HCEC 1CT (cell line): ENCODE measurements at regions not wholly inside any gene's neighbourhood (a gene's known extent, or its start where the extent isn't known, plus 50 kb on each side); places are given as distances from the start of the nearest gene placed in this dataset.
"Not testable (repeated sequence)": the region's sequence is repeated elsewhere in the genome, so short reads cannot be mapped to it uniquely, and the experiment has no call there.

Source experiments
- DNase-seq: peaks from one replicate; pipeline ENCODE4 v3.0.0-alpha.2; 2017

- no peak for DNase-seq
Observed at GRCh38 chr7:109835577-109835976, 1255.3 kb upstream of the LRRN3 start.

GRCh38 chr7:109836016-109836415 is 1254.9 kb upstream of the LRRN3 start:
- DNase-seq = no peak

- DNase-seq = no peak
Observed at GRCh38 chr7:109842386-109842785, 1248.5 kb upstream of the LRRN3 start.

- no peak for DNase-seq
Observed at GRCh38 chr7:109844362-109844761, 1246.6 kb upstream of the LRRN3 start.

GRCh38 chr7:109864230-109864629 is 1226.7 kb upstream of the LRRN3 start:
- no peak for DNase-seq

GRCh38 chr7:109868215-109868860 is 1222.6 kb upstream of the LRRN3 start:
- DNase-seq = no peak

- DNase-seq = no peak
Observed at GRCh38 chr7:109873296-109873695, 1217.6 kb upstream of the LRRN3 start.

- no peak for DNase-seq
Observed at GRCh38 chr7:109879287-109879828, 1211.6 kb upstream of the LRRN3 start.

- DNase-seq = no peak
Observed at GRCh38 chr7:109890622-109891021, 1200.3 kb upstream of the LRRN3 start.

GRCh38 chr7:109893231-109893630 is 1197.7 kb upstream of the LRRN3 start:
- DNase-seq = no peak

GRCh38 chr7:109895536-109895935 is 1195.4 kb upstream of the LRRN3 start:
- DNase-seq = no peak

- DNase-seq = no peak
Observed at GRCh38 chr7:109901926-109902325, 1189.0 kb upstream of the LRRN3 start.

GRCh38 chr7:109905368-109906065 is 1185.4 kb upstream of the LRRN3 start:
- DNase-seq = not testable (repeated sequence)

GRCh38 chr7:109915670-109916069 is 1175.3 kb upstream of the LRRN3 start:
- no peak for DNase-seq

GRCh38 chr7:109926738-109927137 is 1164.2 kb upstream of the LRRN3 start:
- no peak for DNase-seq

GRCh38 chr7:109930049-109930448 is 1160.9 kb upstream of the LRRN3 start:
- no peak for DNase-seq

GRCh38 chr7:109939207-109939606 is 1151.7 kb upstream of the LRRN3 start:
- no peak for DNase-seq

- DNase-seq = no peak
Observed at GRCh38 chr7:109945820-109946518, 1145.0 kb upstream of the LRRN3 start.

- DNase-seq = no peak
Observed at GRCh38 chr7:109950256-109950655, 1140.7 kb upstream of the LRRN3 start.

- no peak for DNase-seq
Observed at GRCh38 chr7:109950821-109951564, 1139.9 kb upstream of the LRRN3 start.

GRCh38 chr7:109951565-109951928 is 1139.4 kb upstream of the LRRN3 start:
- DNase-seq = no peak

- no peak for DNase-seq
Observed at GRCh38 chr7:109955986-109956385, 1134.9 kb upstream of the LRRN3 start.

- no peak for DNase-seq
Observed at GRCh38 chr7:109956916-109957315, 1134.0 kb upstream of the LRRN3 start.
